Karpas-422 (cell line): ENCODE measurements at regions not wholly inside any gene's neighbourhood (a gene's known extent, or its start where the extent isn't known, plus 50 kb on each side); places are given as distances from the start of the nearest gene placed in this dataset.

Source experiments
- DNase-seq: peaks from one replicate; pipeline ENCODE4 v3.0.0-alpha.2; 2015
- H2AFZ ChIP-seq: fragments of 200-600 bp; sonication (generic); 2 replicates; pipeline ENCODE4 v1.6.1; 2014; ENCODE audit warnings: antibody characterized with exemption, low read length, mixed read lengths
- H3K27ac ChIP-seq: fragments of 200-600 bp; sonication (generic); 2 replicates; pipeline ENCODE4 v1.5.1; 2014; ENCODE audit warnings: mild to moderate bottlenecking, low read length, moderate library complexity
- H3K27me3 ChIP-seq: fragments of 200-600 bp; sonication (generic); 2 replicates; pipeline ENCODE4 v1.6.1; 2014; ENCODE audit warnings: low read length, mixed read lengths
- H3K36me3 ChIP-seq: fragments of 200-600 bp; sonication (generic); 2 replicates; pipeline ENCODE4 v1.6.1; 2014; ENCODE audit warnings: low read length, mixed read lengths; ENCODE audit not compliant: insufficient read depth
- H3K4me1 ChIP-seq: fragments of 200-600 bp; sonication (generic); 2 replicates; pipeline ENCODE4 v1.6.1; 2014; ENCODE audit warnings: mild to moderate bottlenecking, low read length, mixed read lengths
- H3K4me2 ChIP-seq: fragments of 200-600 bp; sonication (generic); 2 replicates; pipeline ENCODE4 v1.6.1; 2014; ENCODE audit warnings: low read length, low read depth, mild to moderate bottlenecking; ENCODE audit not compliant: poor library complexity, severe bottlenecking
- H3K4me3 ChIP-seq: fragments of 200-600 bp; sonication (generic); 2 replicates; pipeline ENCODE4 v1.5.1; 2014; ENCODE audit warnings: mild to moderate bottlenecking, antibody characterized with exemption, low read length, mixed read lengths
- H3K79me2 ChIP-seq: fragments of 200-600 bp; sonication (generic); 2 replicates; pipeline ENCODE4 v1.6.1; 2014; ENCODE audit warnings: mild to moderate bottlenecking, low read length, mixed read lengths
- H3K9ac ChIP-seq: fragments of 200-600 bp; sonication (generic); 2 replicates; pipeline ENCODE4 v1.6.0; 2014; ENCODE audit warnings: low read length
- H3K9me2 ChIP-seq: fragments of 200-600 bp; sonication (generic), shearing (Covaris generic); replicated peaks from 2 replicates; pipeline ENCODE4 v1.6.0; 2014; ENCODE audit warnings: mild to moderate bottlenecking, low read length, moderate library complexity; ENCODE audit not compliant: insufficient read depth
- H3K9me3 ChIP-seq: fragments of 300-700, 200-600 bp; sonication (generic); 2 replicates; pipeline ENCODE4 v1.6.1; 2014; ENCODE audit warnings: low read length, mixed read lengths
- H4K20me1 ChIP-seq: fragments of 200-600 bp; sonication (generic); 2 replicates; pipeline ENCODE4 v1.6.1; 2014; ENCODE audit warnings: mild to moderate bottlenecking, antibody characterized with exemption, low read length, low read depth; ENCODE audit not compliant: insufficient read depth

DNA sequence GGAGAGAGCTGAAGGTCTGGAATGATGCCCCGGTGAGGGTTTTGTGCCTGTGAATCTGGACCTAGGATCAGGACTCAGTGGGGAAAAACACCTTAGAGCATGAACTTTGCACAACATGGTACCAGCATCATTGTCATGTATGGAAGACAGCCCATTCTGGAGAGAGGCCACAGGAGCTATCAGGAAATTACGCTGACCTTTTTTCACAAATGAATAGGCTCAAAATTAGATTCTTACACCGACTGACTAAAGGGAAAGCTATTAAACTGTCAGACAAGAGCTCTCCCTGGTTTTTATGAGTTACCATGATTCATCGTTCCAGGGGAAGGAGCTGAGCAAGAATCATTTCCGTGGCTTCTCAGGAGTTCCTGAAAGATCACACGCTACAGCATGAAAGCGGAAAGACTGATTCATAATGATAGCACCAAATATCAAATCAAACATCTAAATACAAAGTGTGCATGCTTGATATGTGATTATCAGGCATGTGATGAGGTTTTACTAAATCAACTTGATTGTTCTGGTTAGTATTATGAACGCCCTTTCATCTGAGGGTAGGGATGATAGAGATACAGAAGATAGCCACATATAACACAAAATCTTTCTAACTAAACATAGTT, 224.9 kb upstream of the SMLR1 start:
- Histone ChIP-seq H3K4me1 (no peaks in the 10 kb centered on the region), H3K9ac (no peak overlapping the region)

GRCh38 chr6:130603391-130603790, 223.8 kb upstream of the SMLR1 start:
- Histone ChIP-seq H3K4me2 (no peak overlapping the region), H3K79me2 (no peaks in the 10 kb centered on the region), H3K9me2 (0 out of 2 replicates have a peak, but pooled peaks cover 2% of the 10 kb centered on the region), H3K4me1 (no peaks in the 10 kb centered on the region), H3K9ac (no peak overlapping the region), H3K27me3 (no peaks in the 10 kb centered on the region), H3K27ac (no peak overlapping the region), H4K20me1 (no peaks in the 10 kb centered on the region), H3K36me3 (no peaks in the 10 kb centered on the region), H3K4me3 (no peak overlapping the region), H3K9me3 (no peaks in the 10 kb centered on the region), H2AFZ (no peak overlapping the region)
- no peak for DNase-seq

More for the DNA sequence above, 224.9 kb upstream of the SMLR1 start:
- H3K4me3 ChIP-seq: no peak overlapping the region
- no peaks in the 10 kb centered on the region for H3K79me2 ChIP-seq
- no peaks in the 10 kb centered on the region for H3K9me3 ChIP-seq
- H3K27ac ChIP-seq: no peak overlapping the region
- no peaks in the 10 kb centered on the region for H3K36me3 ChIP-seq
- no peaks in the 10 kb centered on the region for H3K27me3 ChIP-seq
- no peak for DNase-seq
- H2AFZ ChIP-seq: no peak overlapping the region
- H3K4me2 ChIP-seq: no peak overlapping the region
- H3K9me2 ChIP-seq: 0 out of 2 replicates have a peak, but pooled peaks cover 2% of the 10 kb centered on the region
- no peaks in the 10 kb centered on the region for H4K20me1 ChIP-seq

DNA sequence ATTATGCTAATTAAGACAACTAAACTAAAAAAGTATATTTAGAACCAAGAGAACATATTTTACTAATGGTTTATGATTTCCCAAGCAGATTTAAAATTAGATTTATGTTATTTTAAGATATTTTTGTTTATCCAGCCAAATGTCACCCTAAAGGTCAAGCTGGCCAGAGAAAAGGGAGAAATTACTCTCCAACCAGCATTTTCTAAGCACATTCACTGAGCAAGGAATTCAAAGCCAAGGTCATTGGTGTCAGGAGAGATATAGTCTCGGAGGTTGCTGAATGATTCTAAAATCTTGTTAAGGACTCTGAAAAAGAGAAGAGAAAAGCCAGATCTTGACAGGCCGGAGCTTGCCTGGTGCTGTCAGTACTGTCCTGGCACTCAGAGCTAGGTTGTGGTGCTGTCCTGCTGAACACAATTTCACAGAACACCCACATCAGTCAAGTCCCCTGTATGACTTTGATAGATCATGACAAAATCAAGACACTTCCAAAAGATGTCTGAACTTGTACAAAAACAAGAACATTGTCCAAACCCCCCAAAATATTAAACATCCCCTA, 222.3 kb upstream of the SMLR1 start:
- Histone ChIP-seq H3K27ac (no peak overlapping the region), H3K4me2 (no peak overlapping the region), H3K9me3 (no peaks in the 10 kb centered on the region), H4K20me1 (no peaks in the 10 kb centered on the region), H2AFZ (no peak overlapping the region), H3K4me1 (no peaks in the 10 kb centered on the region), H3K9me2 (no peaks in the 10 kb centered on the region), H3K36me3 (no peaks in the 10 kb centered on the region), H3K4me3 (no peak overlapping the region), H3K79me2 (no peaks in the 10 kb centered on the region), H3K27me3 (no peaks in the 10 kb centered on the region), H3K9ac (no peak overlapping the region)
- DNase-seq: no peak

GRCh38 chr6:130610303-130610702, 216.9 kb upstream of the SMLR1 start:
- DNase-seq: no peak
- no peaks in the 10 kb centered on the region for H3K9me2 ChIP-seq
- H3K27ac ChIP-seq: no peak overlapping the region
- H3K9ac ChIP-seq: no peak overlapping the region
- H2AFZ ChIP-seq: no peak overlapping the region
- H3K36me3 ChIP-seq: no peaks in the 10 kb centered on the region
- no peaks in the 10 kb centered on the region for H4K20me1 ChIP-seq
- no peak overlapping the region for H3K4me3 ChIP-seq
- no peaks in the 10 kb centered on the region for H3K79me2 ChIP-seq
- no peaks in the 10 kb centered on the region for H3K9me3 ChIP-seq
- no peaks in the 10 kb centered on the region for H3K4me1 ChIP-seq
- H3K27me3 ChIP-seq: no peaks in the 10 kb centered on the region
- H3K4me2 ChIP-seq: no peak overlapping the region

DNA sequence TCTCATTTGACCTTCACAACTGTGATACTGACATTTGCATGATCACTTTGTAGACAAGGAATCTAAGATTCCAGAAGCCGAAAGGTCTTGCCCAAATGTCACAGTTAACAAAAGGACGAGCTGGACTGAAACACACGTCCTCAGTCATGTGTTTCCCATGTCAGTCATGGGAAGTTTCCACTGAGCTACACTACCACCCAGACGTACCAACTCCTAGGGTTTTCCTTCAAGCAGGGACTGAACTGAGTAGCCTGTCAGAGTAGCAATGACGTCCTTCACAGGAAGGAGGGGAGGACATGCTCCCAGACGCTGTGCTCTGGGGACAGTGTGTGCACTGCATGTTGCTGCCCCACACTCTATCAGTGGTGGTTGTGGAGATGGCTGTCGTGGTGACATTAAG, 215.8 kb upstream of the SMLR1 start:
- no peaks in the 10 kb centered on the region for H3K79me2 ChIP-seq
- no peak overlapping the region for H3K4me2 ChIP-seq
- H3K4me1 ChIP-seq: no peaks in the 10 kb centered on the region
- DNase-seq: no peak
- H4K20me1 ChIP-seq: no peaks in the 10 kb centered on the region
- no peak overlapping the region for H2AFZ ChIP-seq
- no peaks in the 10 kb centered on the region for H3K9me3 ChIP-seq
- H3K4me3 ChIP-seq: no peak overlapping the region
- H3K9ac ChIP-seq: no peak overlapping the region
- 0 out of 2 replicates have a peak, but pooled peaks cover 2% of the 10 kb centered on the region for H3K27me3 ChIP-seq
- no peaks in the 10 kb centered on the region for H3K36me3 ChIP-seq
- no peak overlapping the region for H3K27ac ChIP-seq
- no peaks in the 10 kb centered on the region for H3K9me2 ChIP-seq

GRCh38 chr6:130613176-130613575, 214.0 kb upstream of the SMLR1 start:
- H2AFZ ChIP-seq: no peak overlapping the region
- no peaks in the 10 kb centered on the region for H3K9me3 ChIP-seq
- no peaks in the 10 kb centered on the region for H3K4me1 ChIP-seq
- no peaks in the 10 kb centered on the region for H3K36me3 ChIP-seq
- no peaks in the 10 kb centered on the region for H3K79me2 ChIP-seq
- no peaks in the 10 kb centered on the region for H3K9me2 ChIP-seq
- no peak overlapping the region for H3K4me2 ChIP-seq
- H3K27me3 ChIP-seq: 0 out of 2 replicates have a peak, but pooled peaks cover 2% of the 10 kb centered on the region
- H3K4me3 ChIP-seq: no peak overlapping the region
- H3K27ac ChIP-seq: no peak overlapping the region
- no peaks in the 10 kb centered on the region for H4K20me1 ChIP-seq
- no peak for DNase-seq
- H3K9ac ChIP-seq: no peak overlapping the region

- Histone ChIP-seq H3K79me2 (no peaks in the 10 kb centered on the region), H3K36me3 (no peaks in the 10 kb centered on the region), H3K4me2 (no peak overlapping the region), H3K9ac (no peak overlapping the region), H2AFZ (no peak overlapping the region), H3K4me1 (no peaks in the 10 kb centered on the region), H4K20me1 (no peaks in the 10 kb centered on the region), H3K27me3 (0 out of 2 replicates have a peak, but pooled peaks cover 2% of the 10 kb centered on the region), H3K4me3 (no peak overlapping the region), H3K27ac (no peak overlapping the region), H3K9me3 (no peaks in the 10 kb centered on the region), H3K9me2 (no peaks in the 10 kb centered on the region)
- DNase-seq: no peak
These were observed 211.4 kb upstream of the SMLR1 start for GRCh38 chr6:130615816-130616215.

DNA sequence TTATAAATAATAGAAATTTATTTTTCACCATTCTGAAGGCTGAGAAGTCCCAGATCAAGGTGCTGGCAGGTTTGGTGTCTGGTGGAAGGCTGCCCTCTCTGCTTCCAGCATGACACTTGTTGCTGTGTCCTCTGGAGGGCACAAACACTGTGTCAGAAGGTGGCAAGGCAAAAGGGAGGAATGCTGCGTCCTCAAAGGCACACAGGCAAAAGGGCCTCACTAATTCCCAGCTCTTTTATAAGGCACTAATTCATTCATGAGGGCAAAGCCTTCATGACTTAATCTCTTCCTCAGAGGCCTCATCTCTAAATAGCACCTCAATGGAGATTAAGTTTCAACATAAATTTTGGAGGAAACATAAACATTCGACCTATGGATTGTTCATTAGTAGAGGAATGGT, 209.5 kb upstream of the SMLR1 start:
- H3K9me2 ChIP-seq: no peaks in the 10 kb centered on the region
- no peak overlapping the region for H2AFZ ChIP-seq
- no peaks in the 10 kb centered on the region for H3K9me3 ChIP-seq
- H3K27me3 ChIP-seq: 0 out of 2 replicates have a peak, but pooled peaks cover 2% of the 10 kb centered on the region
- H3K9ac ChIP-seq: no peak overlapping the region
- no peaks in the 10 kb centered on the region for H3K4me1 ChIP-seq
- H3K36me3 ChIP-seq: no peaks in the 10 kb centered on the region
- no peak overlapping the region for H3K4me3 ChIP-seq
- no peaks in the 10 kb centered on the region for H4K20me1 ChIP-seq
- H3K79me2 ChIP-seq: no peaks in the 10 kb centered on the region
- DNase-seq: no peak
- no peak overlapping the region for H3K4me2 ChIP-seq
- no peak overlapping the region for H3K27ac ChIP-seq
